ENCODE measurements at regions not wholly inside any gene's neighbourhood (a gene's known extent, or its start where the extent isn't known, plus 50 kb on each side); places are given as distances from the start of the nearest gene placed in this dataset.
"Not testable (repeated sequence)": the region's sequence is repeated elsewhere in the genome, so short reads cannot be mapped to it uniquely, and the experiment has no call there.

DNA sequence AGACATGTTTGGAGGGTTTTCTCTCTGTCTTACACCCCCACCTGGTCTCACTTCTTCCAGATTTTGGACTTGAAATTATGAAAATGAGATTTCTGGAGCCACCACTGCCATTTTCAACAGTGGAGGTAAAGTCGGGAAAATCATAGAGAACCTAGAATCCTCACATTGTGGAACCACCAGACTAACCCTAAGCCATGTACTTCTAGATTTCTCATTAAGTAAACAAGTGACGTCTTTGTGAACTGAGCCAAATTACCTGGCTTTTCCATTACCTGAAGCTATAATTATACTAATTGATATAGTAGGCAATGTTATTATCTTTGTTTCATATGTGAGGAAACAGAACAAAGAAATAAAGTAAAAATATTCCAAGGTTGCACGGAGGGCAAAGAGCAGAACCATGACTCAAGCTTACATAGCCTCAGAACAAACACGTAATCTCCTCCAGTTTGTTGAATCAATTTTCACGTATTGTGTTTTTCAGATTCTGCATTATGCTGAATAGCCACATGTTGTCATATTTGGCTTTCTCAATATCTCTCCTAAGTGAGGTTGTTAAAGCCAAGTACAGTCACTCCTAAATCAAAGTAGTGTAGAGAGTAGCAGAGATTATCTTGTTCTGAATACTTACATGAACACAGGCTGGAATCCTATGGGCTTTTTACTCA is 101.3 kb upstream of the CMC1 start:
- DNase-seq (ENCODE audit: low read depth in 2 of 2): no peak

DNA sequence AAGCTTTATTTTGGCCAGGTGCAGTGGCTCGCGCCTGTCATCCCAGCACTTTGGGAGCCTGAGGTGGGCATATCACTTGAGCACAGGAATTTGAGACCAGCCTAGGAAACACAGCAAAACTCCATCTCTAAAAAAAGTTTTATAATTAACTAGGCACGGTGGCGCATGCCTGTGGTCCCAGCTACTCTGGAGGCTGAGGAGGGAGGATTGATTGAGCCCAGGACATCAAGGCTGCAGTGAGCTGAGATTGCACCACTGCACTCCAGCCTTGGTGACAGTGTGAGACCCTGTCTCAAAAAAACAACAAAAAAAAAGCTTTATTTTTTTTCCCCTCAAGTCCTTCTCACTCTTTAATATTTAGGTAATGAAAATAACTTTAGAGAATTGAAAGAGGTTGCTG is 100.8 kb upstream of the CMC1 start:
- DNase-seq (ENCODE audit: low read depth in 2 of 2): no peak

DNA sequence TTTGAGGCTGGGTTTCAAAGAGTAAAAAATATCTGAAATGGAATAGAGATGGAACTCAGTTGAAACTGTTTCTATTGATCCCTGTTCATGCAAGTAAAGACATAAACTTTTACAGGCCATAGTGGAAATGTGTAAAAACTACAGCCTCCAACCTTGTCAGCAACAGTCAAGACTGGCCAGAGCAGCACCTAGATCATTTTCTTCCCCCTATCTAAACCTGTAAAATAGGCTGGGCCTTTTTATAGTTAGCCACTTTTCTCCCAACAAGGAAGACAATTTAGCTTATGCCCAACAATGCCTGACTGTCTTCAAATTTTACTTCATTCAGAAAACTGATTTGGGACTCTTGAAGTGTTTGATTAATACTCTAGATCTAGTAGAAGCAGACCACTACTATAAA is 91.5 kb upstream of the CMC1 start:
- DNase-seq (ENCODE audit: low read depth in 2 of 2): no peak

DNA sequence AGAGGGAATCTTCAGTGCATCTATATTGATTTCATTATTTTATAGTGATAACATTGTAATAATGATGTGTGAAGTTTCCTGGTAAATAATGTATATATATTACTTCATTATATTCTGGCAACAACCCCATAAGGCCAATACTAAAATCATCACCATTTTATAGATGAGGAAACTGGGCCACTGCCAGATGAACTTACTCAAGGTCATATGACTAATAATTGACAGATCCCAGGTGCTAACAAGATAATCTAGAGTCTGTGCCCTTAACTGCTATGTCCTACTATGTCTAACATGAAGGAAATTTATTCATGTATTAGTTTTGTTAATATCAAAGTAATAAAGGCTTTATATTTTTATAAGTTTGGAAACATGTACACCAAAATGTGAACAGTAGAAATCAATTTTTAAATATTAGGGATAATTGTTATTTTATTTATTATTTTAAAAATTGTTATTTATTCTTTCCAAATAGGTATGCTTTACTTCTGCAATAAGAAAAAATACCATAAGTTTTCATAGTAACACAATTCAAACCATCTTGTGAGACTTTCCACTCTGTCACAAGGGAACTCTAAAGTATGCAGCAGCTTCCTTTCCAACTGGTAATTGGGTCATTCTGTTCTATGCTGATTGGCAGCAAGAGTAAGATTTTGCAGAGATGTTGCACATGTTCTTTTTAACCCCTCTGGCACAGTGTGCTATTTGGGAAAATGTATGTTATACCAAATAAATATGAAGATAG is 90.8 kb upstream of the CMC1 start:
- no peak for DNase-seq (ENCODE audit: low read depth in 2 of 2)

DNA sequence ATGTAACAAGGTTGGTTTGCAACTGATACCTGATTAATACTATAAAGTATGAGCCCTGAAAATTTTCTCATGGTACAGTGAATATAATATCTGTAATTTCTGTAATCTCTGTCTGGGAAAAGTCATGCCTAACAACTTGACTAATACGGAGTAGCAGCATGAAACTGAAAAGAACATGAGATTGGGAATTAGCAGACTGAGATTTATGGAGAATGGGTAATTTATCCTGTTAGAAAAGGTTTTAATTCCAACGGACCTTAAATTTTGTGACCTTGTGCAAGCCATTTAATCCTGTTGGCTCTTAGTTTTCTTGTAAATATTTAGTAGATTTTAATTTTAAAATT is 90.2 kb upstream of the CMC1 start:
- no peak for DNase-seq (ENCODE audit: low read depth in 2 of 2)

DNA sequence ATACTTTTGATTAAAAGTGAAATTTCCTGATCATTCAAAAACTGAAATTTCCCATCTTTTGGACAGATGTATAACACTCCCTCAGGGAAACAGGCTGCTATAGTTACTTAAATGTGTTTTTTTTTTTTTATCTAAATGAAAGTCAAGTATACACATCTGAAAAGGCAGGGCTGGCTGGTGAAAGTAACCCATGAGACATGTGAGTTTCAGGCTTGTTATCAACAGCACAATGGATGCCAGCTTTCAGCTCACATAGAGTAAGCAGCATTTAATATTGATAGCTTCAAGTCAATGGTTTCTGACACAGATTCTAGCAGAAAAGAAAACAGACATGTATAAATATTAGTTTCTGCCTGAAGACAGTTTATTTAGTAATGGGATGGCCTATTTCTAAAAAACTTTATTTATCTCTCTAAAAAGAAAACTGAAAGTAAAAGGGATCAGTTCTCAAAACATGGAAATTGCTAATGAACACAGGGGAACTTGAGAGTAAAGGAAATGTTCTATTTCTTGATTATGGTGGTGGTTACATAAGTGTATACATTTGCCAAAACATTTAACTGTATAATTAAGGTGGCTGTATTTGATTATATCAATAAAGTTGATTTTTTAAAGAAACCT is 89.7 kb upstream of the CMC1 start:
- no peak for DNase-seq (ENCODE audit: low read depth in 2 of 2)

DNA sequence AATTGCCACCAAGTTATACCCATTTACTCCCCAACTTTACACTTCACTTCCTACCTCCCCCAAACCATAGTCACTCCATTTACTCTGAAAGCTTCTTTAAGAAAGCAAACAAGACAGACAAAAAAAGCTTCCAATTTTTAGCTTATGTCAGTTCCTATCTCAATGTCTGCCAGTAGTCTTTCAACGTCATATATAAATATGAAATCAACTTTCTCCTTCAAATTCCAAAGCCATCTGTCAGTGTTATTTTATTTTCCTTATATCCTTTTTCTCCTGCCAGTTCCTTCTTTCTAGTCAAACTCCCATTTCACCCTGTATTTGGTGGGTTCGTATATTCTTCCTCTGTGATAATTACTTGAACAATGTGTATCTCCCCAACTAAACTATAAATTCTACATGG is 85.8 kb upstream of the CMC1 start:
- no peak for DNase-seq (ENCODE audit: low read depth in 2 of 2)

DNA sequence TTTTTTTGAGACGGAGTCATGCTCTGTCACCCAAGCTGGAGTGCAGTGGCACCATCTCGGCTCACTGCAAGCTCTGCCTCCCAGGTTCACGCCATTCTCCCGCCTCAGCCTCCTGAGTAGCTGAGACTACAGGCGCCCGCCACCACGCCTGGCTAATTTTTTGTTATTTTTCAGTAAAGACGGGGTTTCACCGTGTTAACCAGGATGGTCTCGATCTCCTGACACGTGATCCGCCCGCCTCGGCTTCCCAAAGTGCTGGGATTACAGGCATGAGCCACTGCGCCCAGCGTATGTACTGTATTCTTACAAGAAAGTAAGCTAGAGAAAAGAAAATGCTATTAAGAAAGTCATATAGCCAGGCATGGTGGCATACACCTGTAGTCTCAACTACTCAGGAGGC is 84.8 kb upstream of the CMC1 start:
- not testable (repeated sequence) for DNase-seq (ENCODE audit: low read depth in 2 of 2)

DNA sequence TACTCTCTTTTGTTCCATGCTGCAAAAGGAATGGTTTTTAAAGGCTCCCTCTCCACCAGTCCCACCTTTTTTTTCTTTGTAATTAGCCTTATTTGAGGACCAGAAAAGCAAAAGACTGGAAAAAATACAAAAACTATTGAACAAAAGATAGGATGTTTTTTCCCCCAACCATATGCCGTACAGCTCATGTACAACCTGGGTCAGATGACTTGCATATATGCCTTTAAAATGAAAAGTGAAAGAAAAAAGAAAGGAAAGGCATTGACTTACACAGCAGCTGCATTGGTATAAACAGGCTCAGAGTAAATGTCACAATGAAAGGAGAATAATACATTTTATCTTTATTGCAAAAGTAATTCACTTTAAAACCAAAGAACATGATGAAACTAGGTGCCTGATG is 69.5 kb upstream of the CMC1 start:
- DNase-seq (ENCODE audit: low read depth in 2 of 2): no peak

DNA sequence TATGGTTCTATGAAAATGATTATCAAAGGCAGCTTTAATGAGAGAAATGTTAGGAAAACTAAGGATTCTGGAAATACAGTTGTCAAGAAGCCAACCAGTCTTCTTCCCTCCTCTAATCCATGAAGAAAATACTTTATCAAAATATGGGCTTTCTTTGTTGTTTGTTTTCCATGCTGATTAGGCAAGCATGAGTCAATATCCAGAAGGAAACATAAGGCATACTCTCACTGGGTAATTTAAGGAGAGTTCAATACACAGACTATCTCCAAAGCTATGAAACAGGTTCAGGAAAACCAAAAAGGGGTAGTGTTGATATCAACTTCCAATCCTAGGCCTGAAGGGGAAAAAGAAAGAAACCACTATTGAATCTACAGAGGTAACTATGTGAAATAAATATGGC is 68.7 kb upstream of the CMC1 start:
- no peak for DNase-seq (ENCODE audit: low read depth in 2 of 2)

DNA sequence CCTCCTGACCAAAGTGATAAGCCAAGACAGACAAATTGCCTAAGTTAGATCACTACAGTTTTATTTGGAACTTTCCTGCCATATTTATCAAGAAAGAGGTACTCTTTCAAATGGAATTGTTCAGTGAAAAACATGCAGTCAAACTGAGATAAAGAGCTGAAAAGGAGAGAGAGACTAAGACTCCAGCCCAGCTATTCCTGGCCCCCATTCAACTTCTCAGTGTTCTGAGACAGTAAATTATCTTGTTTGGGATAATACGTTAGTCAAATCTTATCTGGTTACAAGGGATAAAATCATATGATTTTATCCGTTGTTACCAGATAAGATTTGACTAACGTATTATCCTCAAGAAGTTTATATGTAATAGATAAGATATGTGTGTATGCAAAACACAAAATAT is 67.6 kb upstream of the CMC1 start:
- no peak for DNase-seq (ENCODE audit: low read depth in 2 of 2)

DNA sequence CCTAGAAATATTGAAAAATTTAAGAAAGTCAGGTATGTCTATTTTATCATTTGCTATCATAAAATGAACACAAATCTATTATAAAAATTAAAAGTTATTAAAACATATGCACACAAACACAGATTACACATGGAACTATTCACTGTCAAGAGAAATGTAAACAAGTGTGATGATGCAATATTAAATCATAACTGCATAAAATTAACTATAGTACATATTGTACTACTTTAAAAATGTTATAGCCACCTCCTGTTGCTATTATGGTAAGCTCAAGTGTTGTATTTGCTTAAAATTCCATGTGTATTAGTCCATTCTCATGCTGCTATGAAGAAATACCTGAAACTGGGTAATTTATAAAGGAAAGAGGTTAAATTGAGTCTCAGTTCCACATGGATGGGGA is 54.7 kb upstream of the CMC1 start:
- DNase-seq (ENCODE audit: low read depth in 2 of 2): no peak

DNA sequence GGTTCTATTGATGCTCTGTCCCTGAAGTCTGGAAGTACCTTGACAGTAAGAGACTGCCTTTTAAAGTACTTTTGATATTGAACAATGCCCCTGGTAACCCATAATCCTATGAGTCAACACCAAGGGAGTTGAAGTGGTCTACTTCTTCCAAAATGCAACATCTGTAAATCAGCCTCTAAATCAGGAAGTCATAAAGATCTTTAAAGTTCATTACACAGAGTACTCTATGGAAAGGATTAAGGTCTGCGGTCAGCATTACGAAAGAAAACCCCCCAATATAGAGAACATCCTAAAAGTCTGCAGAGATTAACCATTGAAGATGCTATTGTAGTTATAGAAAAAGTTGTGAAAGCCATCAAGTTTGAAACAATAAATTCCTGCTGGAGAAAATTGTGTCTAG is 52.7 kb upstream of the CMC1 start:
- no peak for DNase-seq (ENCODE audit: low read depth in 2 of 2)

DNA sequence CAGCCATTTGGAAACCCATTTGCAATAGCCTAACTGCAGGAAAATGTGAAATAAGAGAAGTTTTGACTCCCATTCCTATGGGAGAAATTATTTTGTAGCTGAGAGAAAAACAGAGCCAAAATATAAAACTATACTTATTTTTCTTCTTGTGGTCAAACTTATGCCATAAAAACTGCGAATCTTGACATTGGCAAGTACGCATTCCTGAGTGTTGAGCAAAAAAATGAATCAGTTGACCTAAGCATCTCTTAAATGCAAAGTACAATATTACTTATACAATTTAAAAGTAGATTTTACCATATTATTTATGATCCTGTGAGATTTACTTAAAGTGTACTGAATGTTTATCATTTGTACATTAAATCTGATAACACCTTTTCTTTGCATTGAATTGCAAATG is 50.1 kb upstream of the CMC1 start:
- DNase-seq (ENCODE audit: low read depth in 2 of 2): peak; percentile 1 to 4
